Nephron progenitor cell (in vitro differentiated cells): ENCODE measurements at regions not wholly inside any gene's neighbourhood (a gene's known extent, or its start where the extent isn't known, plus 50 kb on each side); places are given as distances from the start of the nearest gene placed in this dataset.

Experiments used
- DNase-seq: peaks from one replicate; pipeline ENCODE4 v3.0.0; 2021
- H3K27ac Mint-ChIP-seq: 2 replicates; pipeline ENCODE4 v1.8.0; 2021; ENCODE audit warnings: mild to moderate bottlenecking, moderate library complexity, mixed read lengths
- H3K27me3 Mint-ChIP-seq: 2 replicates; pipeline ENCODE4 v1.8.0; 2021; ENCODE audit warnings: mild to moderate bottlenecking, low read depth, mixed read lengths; ENCODE audit not compliant: poor library complexity
- H3K36me3 Mint-ChIP-seq: 2 replicates; pipeline ENCODE4 v1.8.0; 2021; ENCODE audit warnings: low read depth, mixed read lengths
- H3K4me1 Mint-ChIP-seq: 2 replicates; pipeline ENCODE4 v1.8.0; 2021; ENCODE audit warnings: mixed read lengths
- H3K4me3 Mint-ChIP-seq: 2 replicates; pipeline ENCODE4 v1.8.0; 2021; ENCODE audit warnings: mild to moderate bottlenecking, moderate library complexity, mixed read lengths
- H3K9me3 Mint-ChIP-seq: 2 replicates; pipeline ENCODE4 v1.8.0; 2021; ENCODE audit warnings: mild to moderate bottlenecking, moderate library complexity, mixed read lengths
- TF ChIP-seq, protein P1 (sequence below): fragments of 200-600 bp; sonication (generic); IDR thresholded peaks from 2 replicates; pipeline ENCODE4 v1.5.0; 2021; ENCODE audit warnings: antibody characterized with exemption

DNA sequence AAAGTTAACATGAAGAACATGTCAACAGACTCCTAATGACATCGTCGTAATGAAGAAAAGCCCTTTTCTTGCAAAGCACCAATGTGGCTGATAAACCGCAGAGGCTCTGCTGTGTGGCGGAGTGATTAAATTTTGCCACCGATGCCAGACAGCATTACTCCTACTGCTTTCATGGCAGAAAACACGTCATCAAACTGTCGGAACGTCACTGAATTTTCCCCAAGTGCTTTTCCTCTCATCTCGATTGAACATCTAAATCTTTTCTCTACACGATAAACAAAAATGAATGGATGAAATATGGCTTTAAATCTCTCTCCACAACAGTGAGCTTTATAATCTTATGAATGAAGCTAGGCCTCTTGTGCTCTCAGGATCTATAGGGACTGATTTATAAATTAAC is 159.8 kb upstream of the REG3G start:
- Mint-ChIP-seq H3K27me3 (no peaks in the 10 kb centered on the region), H3K4me1 (no peaks in the 10 kb centered on the region), H3K4me3 (no peak overlapping the region), H3K9me3 (peaks cover 8% of the 10 kb centered on the region), H3K27ac (no peak overlapping the region), H3K36me3 (no peaks in the 10 kb centered on the region)
- TF ChIP-seq, protein P1, sequence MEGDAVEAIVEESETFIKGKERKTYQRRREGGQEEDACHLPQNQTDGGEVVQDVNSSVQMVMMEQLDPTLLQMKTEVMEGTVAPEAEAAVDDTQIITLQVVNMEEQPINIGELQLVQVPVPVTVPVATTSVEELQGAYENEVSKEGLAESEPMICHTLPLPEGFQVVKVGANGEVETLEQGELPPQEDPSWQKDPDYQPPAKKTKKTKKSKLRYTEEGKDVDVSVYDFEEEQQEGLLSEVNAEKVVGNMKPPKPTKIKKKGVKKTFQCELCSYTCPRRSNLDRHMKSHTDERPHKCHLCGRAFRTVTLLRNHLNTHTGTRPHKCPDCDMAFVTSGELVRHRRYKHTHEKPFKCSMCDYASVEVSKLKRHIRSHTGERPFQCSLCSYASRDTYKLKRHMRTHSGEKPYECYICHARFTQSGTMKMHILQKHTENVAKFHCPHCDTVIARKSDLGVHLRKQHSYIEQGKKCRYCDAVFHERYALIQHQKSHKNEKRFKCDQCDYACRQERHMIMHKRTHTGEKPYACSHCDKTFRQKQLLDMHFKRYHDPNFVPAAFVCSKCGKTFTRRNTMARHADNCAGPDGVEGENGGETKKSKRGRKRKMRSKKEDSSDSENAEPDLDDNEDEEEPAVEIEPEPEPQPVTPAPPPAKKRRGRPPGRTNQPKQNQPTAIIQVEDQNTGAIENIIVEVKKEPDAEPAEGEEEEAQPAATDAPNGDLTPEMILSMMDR = no peak
- no peak for DNase-seq

DNA sequence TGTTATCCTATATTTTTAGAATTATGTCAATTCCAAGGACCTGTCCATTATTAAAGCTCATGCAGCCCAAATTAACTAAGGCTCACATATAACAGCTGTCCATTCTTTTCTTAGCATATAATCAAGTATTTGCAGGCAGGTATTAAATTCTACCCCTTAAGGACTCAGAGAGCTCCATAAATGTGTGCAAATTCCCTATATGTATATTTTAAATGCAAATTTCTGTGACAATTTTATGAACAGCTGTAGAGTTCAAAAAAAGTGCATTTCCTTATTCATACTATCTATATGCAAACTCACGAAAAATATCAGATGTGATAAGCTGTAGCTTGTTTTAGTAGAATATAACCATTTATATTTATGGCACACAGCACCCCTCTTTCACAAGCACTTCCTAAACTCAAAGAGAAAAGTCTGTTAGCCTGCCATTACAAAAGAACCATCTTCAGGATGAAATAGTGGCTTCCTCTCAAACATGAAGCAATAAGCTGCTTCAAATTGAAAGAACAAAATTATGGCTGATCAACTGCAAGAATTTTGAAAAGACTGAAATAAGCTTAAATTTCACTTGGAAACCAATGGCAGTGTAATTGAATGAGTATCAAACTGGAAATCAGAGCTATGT is 155.0 kb upstream of the REG3G start:
- Mint-ChIP-seq H3K27ac (no peak overlapping the region), H3K36me3 (no peaks in the 10 kb centered on the region), H3K27me3 (peaks cover 3% of the 10 kb centered on the region), H3K4me3 (no peak overlapping the region), H3K9me3 (no peaks in the 10 kb centered on the region), H3K4me1 (no peaks in the 10 kb centered on the region)
- DNase-seq = no peak
- TF ChIP-seq, protein P1 = no peak

DNA sequence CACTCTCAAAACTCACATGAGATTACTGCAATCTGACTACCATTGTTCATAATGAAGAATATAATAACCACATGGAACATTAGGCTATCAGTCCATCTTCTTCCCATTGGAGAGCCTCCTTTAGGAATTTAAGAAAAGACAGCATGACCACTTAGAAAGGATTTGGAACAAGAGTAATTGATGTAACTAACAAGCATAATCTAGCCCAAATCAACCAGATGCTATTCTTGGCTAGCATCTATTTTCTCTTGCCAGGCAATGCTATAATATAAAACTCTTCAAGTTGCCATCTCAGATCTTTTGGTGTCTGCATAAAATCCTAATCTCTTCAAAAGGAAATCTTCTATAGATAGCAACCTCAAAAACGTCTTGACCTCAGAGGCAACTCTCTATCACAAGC is 152.0 kb upstream of the REG3G start:
- Mint-ChIP-seq H3K4me3 (no peak overlapping the region), H3K27me3 (peaks cover 3% of the 10 kb centered on the region), H3K4me1 (no peaks in the 10 kb centered on the region), H3K27ac (no peak overlapping the region), H3K9me3 (no peaks in the 10 kb centered on the region), H3K36me3 (no peaks in the 10 kb centered on the region)
- TF ChIP-seq, protein P1 = no peak
- DNase-seq = no peak

DNA sequence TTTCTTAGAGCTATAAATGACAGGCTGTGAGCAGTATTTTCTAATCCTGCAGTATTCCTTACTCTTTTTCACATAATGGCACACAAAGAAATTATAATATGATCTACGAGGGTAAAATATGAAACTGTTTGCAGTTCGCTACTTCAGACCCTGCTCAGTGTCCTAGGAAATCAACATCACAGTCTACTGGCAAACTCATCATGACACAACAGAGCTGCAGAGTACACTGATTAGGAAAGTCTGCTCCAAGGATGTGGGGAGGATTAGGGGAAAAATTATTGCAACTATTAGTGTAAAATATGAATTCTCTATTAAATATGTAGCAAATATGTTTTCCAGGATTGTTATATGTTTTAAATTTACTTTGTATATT is 149.2 kb upstream of the REG3G start:
- Mint-ChIP-seq H3K27me3 (no peaks in the 10 kb centered on the region), H3K27ac (no peak overlapping the region), H3K36me3 (no peaks in the 10 kb centered on the region), H3K9me3 (no peaks in the 10 kb centered on the region), H3K4me3 (no peak overlapping the region), H3K4me1 (peaks cover 5% of the 10 kb centered on the region)
- no peak for DNase-seq
- TF ChIP-seq, protein P1 = no peak

DNA sequence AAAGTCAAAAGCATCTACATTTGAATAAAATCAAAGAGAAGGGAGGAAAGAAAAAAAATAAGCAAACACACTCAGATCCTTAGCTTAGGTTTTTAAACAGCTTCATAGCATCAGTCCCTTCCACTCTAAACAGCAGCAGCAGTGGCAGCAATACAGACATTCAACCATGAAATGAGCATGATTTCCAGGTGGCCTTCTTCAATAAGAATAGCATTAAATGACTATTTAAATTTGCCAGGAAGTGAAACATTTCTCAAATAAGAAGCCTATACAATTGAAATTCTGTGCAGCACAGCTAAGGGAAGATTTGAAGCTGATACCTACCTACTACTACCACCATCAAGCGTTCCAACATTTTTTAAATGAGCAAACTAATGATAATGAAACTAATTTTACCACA is 138.1 kb upstream of the REG3G start:
- H3K4me3 Mint-ChIP-seq = no peak overlapping the region
- H3K36me3 Mint-ChIP-seq = no peaks in the 10 kb centered on the region
- H3K27me3 Mint-ChIP-seq = peaks cover 4% of the 10 kb centered on the region
- no peak overlapping the region for H3K27ac Mint-ChIP-seq
- H3K4me1 Mint-ChIP-seq = peaks cover 4% of the 10 kb centered on the region
- H3K9me3 Mint-ChIP-seq = no peaks in the 10 kb centered on the region
- TF ChIP-seq, protein P1 = no peak
- no peak for DNase-seq

DNA sequence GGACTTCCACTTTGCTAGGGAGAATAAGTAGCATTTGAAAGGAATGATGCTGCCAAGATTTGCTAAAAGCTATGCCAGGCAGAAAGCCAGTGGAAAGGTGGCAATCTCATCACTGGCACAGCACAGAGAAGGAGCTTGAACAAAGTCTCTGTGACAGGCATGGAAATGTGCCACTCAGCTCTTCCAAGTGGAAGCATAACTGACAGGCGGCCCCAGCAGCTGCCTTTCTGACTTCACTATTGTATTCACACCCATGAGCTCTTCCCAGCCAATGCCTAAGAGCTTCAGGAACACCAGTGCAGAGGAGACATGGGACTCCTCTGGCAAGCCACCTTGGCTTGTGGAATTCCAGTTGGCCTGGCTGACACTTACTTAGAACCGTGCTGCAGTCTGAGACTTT is 134.6 kb upstream of the REG3G start:
- peaks cover 8% of the 10 kb centered on the region for H3K4me1 Mint-ChIP-seq
- H3K36me3 Mint-ChIP-seq = no peaks in the 10 kb centered on the region
- no peaks in the 10 kb centered on the region for H3K9me3 Mint-ChIP-seq
- no peak overlapping the region for H3K4me3 Mint-ChIP-seq
- no peak overlapping the region for H3K27ac Mint-ChIP-seq
- TF ChIP-seq, protein P1 = no peak
- H3K27me3 Mint-ChIP-seq = peaks cover 4% of the 10 kb centered on the region
- DNase-seq = no peak
